Stimulated activated CD4-positive, alpha-beta T cell treated with anti-CD3 and anti-CD28 coated beads, Interleukin-1b, Interleukin-23, amount 100 ng/mL, for 1 hour (primary cell): ENCODE measurements at regions not wholly inside any gene's neighbourhood (a gene's known extent, or its start where the extent isn't known, plus 50 kb on each side); places are given as distances from the start of the nearest gene placed in this dataset.
"Not testable (repeated sequence)": the region's sequence is repeated elsewhere in the genome, so short reads cannot be mapped to it uniquely, and the experiment has no call there.

Source experiments
- DNase-seq, 2 donors: peaks; one replicate each; pipeline ENCODE4 v3.0.0-alpha.2; 2020; ENCODE audit warnings: low read depth in 2 of 2

DNA sequence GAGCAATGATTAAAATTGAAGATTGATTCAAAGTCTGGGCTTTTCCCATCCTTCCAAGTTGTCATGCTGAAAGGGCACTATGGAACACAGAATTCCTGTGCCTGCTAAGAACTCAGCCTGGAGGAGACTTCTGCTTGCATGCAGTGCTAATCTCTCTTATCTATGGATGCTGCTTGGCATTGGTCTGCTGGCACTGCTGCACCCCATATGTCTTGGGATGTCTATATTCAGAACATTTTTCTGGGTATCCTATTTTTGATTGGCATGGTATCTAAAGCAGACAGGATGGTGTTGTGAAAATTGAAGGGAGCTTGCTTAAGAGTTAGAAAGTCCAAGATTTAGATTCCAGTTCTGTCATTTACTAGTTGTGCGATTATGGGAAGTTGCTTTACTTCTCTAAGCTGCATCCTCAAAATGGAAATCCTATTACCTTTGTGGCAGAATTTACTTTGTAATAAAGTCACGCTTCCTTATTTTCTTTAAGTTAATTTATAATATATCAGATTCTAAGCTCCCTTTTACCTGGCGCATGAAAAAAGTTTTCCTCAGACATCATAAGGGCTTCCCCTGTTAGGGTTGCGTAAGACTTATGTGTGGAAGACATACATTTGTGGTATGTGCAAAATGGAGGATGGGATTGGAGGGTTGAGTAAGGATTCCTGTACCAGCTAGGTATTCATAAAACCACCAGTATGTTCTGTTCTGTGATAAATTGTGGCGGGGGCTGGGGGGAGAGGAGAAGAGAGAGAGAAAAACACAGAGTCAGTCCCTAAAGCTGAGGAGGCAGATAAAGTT, 254.0 kb downstream of the DMAC1 start:
- no peak for DNase-seq

DNA sequence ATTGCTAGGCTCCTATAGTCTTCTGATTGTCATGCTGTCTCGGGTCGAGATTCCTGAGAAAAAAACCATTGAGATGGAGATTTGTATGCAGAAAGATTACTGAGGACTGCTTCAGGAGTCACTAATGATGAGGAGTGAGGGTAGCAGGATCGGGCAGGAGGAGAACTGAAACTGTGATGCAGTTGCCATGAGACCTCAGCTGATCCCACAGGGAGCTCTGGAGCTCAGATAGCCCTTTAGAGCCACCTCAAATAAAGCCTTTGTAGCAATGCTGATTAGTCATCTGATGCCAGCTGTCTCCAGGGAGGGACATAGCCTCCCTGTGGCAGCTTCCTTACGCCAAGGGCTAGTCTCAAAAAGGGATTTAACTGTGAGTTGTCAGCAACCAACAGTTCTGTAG, 256.9 kb downstream of the DMAC1 start:
- DNase-seq, result no peak

DNA sequence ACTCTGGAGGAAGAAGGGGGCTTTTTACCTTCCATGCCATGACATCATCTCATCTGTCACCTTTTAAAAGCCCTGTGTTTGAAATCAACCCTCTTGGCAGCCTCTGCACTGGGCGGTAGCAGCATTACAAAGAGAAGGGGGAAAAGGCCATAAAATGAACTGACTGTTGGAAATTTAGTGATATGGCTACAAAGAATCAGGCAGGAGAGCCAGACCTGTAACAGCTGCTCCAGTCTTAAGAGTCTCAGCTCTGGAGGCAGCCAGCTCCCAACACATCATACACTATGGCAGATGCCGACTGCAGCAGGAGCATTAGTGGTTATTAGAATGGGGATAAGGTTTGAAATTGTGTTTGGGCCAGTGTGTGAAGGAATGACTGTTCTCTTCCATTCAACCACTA, 257.5 kb downstream of the DMAC1 start:
- DNase-seq, result no peak

- DNase-seq, result no peak
Observed at GRCh38 chr9:7536310-7536939, 263.2 kb downstream of the DMAC1 start.

GRCh38 chr9:7534211-7534935, 265.2 kb downstream of the DMAC1 start:
- no peak for DNase-seq

DNA sequence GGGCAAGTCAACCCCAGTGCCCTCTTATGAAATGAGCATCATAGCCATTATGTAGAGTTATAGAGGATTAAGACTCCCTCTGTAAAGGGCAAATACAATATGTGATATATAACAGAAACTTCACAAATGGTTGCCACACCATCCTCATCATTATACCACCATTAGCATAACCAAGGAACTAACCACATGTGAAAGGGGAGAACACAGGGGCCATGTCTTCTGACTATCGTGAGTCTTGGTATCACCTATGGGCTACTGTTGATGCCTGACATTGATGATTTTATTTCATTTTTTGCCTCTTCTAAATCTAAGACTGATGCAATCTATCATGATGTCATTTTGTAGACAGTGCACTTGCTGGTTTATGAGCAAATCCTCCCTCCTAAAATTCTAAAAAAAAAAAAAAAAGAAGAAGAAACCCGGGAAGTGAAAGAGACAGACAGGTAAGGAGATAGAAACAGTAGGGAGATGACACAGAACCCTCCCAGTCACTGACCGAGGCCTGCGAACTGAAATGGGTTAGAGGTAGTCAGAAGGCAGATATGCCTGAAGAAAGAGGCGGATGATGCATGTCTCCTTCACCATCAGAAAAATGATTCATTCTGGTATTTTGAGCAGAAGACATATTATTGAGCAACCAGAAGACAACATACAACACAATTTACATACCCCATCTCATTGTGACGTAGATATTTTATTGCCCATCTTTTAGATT, 266.0 kb downstream of the DMAC1 start:
- no peak for DNase-seq

GRCh38 chr9:7523426-7524043, 276.0 kb downstream of the DMAC1 start:
- DNase-seq, result no peak

DNA sequence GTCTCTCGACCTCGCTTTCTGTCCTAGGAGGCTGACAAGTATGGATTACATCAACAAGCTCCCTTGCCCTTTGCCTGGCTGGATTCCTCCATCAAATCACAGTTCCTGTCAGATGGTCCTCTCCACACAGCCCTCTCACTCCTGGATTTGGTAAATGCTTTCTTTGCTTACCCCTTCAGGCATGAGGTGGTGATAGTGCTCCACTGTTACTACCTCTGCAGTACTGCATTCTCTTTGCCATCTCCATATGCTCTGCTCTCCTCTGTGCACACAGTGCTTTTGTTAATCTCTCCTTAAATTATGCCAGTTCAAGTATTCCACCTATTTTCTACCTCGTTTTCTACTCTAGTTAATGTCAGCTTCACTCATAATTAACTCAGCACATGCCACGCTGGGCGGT, 279.2 kb downstream of the DMAC1 start:
- no peak for DNase-seq

DNA sequence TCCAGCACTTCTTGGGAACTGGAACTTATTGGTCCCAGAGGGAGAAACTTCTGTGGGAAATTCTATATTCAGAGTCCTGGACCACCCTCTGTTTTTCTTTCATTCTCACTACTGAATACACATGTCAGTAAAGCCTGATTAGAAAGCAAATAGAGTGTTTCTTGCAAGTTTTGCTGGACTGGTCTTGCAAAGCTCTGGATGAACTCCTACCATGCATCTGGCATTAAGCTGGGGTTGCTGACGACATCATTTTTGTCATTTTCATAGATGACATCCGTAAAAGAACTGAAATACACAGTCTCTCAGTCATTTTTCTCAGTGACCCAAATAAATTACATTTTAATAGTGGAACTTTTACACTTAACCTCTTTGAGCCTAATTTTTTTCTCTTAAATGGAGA, 283.2 kb downstream of the DMAC1 start:
- DNase-seq, result no peak

DNA sequence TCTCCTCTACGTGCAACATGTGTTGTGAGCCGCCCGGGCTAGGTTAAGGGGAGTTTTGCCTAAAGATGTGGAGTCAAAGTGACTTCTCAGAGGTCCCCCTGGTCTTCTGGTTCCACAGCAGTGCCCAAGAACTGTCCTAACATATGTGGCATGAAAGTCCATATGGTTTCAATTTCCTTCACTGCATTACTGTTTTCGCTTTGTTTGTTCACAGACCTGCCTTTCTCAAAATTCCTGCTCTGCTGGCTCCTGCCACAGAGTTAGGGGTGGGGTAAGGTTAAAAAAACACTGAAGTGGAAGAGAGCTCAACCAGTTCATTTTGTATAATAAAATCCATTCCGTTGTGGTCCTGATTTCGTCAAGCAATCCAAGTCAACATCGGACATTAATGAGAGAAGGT, 289.4 kb downstream of the DMAC1 start:
- no peak for DNase-seq

GRCh38 chr9:7509576-7510145, 289.9 kb downstream of the DMAC1 start:
- no peak for DNase-seq

DNA sequence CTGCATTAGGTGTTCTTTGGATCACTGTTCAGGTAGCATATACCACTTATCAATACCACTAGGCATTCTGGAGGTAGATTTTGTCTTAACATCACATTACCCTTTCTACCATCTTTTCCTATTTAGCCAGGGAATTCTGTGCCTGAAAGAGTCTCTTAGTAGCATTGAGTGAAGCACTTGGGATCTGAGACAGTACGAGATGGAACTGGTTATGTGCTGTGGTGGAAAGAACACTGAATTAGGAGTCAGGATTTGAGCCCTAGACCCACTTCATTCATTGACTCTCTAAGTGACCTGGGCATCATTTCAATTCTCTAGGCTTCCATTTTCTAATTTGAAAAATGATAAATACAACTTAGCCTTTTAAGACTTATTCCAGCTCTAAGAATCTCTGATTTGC, 291.1 kb downstream of the DMAC1 start:
- no peak for DNase-seq

DNA sequence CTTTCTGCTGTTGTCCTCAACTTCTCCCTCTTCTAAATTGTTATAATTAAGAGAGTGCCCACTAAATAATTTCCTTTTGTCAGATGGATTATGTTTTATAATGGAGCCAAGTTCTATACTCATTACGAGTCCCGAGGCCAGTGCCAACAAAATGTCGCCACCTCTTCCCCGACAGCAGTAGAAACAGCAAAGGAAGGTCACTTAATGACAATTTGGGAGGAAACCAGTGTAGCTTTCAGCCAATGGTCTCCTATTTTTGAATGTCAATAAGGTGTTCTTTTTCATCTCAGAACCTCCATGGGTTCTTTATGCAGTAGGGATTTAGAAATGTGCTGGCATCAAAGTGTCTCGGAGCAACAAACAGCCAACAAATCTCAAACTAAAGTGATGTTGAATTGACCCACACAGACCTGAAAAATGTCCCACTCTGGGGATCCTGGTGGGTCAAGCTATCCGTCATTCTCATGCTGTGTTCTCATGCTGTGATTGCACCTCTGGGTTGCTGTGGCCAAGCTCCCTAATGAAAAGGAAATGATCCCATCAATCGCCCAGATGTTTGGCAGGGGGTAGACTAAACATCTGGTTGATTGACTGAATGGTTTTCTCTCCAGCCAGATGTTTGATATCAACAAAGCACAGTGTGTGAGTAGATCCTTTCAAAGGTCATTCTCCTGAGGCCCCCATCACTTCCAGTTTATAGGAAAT, 291.9 kb downstream of the DMAC1 start:
- DNase-seq, result no peak

- DNase-seq, result no peak
Observed at GRCh38 chr9:7507026-7507425, 292.6 kb downstream of the DMAC1 start.

DNA sequence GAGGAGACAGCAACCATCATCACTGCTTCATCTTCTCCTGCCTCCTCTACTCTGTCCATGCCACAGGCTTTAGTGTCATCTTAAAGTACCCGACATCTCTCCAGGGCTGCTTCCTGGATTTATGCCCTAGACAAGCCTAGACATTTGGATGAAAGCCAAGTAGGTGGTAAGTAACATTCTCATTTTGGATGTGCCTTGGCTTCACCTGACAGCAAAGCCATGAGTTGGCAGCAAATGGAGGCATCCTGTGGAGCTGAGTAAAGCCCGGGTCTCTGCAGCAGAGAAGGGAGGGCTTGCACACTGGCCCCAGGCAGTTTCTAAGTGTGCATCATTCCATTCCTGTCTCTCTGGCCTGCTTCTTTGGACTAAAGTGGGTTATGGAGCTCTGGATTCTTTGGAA, 299.1 kb downstream of the DMAC1 start:
- no peak for DNase-seq

DNA sequence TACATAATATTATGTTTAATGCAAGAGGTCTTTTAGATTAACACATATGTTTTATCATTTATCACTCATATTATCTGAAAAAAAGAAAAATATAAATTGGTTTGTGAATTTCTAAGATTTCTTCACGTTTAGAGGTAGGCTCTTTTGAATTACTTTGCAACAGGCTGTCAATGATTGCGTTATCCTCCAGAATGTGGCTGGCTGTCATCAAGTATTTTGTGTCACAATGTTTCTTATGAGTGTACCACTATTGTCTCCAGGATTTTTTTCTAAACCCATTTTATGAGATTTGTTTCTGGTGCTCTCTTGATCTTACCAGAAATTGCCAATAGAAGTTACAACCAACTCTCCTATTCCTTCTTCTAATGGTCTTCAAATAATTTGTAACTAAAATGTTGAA, 307.9 kb downstream of the DMAC1 start:
- no peak for DNase-seq

DNA sequence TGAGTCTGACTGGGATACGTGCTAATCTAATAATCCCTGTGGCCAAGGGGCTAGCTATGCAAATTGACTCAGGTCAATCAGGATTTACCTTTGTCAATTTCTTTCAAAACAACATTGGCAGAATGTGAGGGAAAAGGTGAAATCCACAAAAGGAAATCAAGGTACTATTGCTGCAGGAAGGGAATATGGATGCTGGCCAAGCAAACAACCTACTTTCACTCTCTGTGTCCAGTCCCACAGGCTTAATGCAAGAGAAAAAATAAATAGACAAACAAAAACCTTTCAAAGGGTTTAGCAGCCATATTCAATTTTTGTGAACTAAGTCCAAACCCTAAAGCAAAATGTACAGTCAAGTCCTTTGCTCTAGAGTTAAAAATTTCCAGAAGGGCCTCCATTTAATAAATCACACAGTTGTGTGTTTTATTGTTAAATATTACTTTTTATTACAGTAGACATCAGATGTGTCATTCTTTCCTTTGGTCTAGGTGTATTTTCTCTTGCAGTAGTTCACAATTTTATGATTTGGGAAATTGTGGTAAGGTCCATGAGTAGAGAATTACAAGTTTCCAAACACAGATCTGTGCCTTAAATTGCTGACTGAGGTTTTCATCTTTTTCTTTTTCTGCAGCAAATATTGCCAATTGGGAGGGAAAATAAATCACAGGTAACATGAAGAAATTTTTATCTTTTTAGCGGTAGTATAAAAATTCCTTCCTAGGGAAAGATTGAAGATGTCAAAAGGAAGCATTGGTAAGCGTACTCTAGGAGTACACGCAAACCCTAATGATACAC, 309.1 kb downstream of the DMAC1 start:
- DNase-seq, result no peak

DNA sequence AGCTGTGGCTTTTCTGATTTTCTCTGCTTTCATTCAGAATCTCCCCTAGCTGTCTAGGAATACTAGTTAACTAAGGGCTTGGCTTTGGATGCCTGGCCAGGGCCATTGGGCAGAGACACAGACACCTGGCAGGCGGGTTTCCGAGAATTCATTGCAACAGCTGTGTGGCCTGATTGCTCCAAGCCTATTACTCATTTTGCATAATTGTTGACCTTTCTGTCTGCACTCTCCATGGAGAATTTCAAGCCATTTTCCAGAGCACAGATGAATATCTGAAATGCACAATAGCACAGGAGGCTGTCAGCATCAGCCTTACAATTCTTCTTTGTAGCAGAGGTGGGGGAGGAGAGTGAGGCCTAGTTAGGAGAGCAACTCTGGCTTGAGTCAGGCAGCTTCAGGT, 310.5 kb downstream of the DMAC1 start:
- DNase-seq, result no peak

- DNase-seq, result not testable (repeated sequence)
Observed at GRCh38 chr9:7484014-7484413, 315.6 kb downstream of the DMAC1 start.

DNA sequence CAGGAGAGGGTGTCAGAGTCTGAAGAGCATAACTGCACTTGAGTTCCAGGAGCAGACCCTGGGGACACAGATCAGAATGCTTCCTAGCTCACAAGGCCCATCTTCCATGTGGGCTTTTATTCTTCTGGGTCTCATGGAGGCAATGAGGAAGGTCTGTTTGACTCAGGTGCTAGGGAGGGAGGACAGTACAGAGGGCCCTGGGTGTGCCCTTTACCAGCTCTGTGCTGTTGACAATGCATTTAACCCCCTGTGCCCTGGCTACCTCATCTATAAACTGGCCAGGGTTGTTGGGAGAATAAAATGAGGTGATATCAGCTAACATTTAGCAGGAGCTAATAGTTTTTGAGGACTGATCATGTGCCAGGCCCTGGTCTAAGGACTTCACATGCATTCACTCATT, 318.0 kb downstream of the DMAC1 start:
- no peak for DNase-seq
